Tibial artery (tissue), 4 donors: ENCODE measurements at regions not wholly inside any gene's neighbourhood (a gene's known extent, or its start where the extent isn't known, plus 50 kb on each side); places are given as distances from the start of the nearest gene placed in this dataset.

ENCODE experiments used
- DNase-seq, 2 donors: peaks; one replicate each; pipeline ENCODE4 v3.0.0-alpha.2; 2019
- H3K27ac ChIP-seq, 2 donors: fragments of 200-600 bp; sonication (generic) in 1 of 2; 1 replicate in 1 of 2; 2 replicates in 1 of 2; pipeline ENCODE4 v1.5.1; 2018 to 2019; ENCODE audit warnings: mild to moderate bottlenecking in 1 of 2
- H3K27me3 ChIP-seq, 2 donors: fragments of 200-600 bp; sonication (generic) in 1 of 2; one replicate each; pipeline versions ENCODE4 v1.5.1 to v1.6.0; 2016 to 2019
- H3K36me3 ChIP-seq, 3 donors: fragments of 200-600 bp; sonication (generic) in 2 of 3; one replicate each; pipeline ENCODE4 v1.5.1; 2016 to 2019; ENCODE audit warnings: mild to moderate bottlenecking in 2 of 3
- H3K4me1 ChIP-seq, 4 donors: fragments of 200-600 bp; sonication (generic) in 2 of 4; 1 replicate in 3 of 4; 2 replicates in 1 of 4; pipeline ENCODE4 v1.5.1; 2016 to 2019
- H3K4me3 ChIP-seq, 2 donors: fragments of 200-600 bp; sonication (generic) in 1 of 2; 1 replicate in 1 of 2; 2 replicates in 1 of 2; pipeline ENCODE4 v1.5.1; 2018 to 2019; ENCODE audit warnings: mild to moderate bottlenecking in 2 of 2
- H3K9me3 ChIP-seq, 3 donors: fragments of 200-600 bp; sonication (generic) in 1 of 3; one replicate each; pipeline ENCODE4 v1.5.1; 2016 to 2019
- intact Hi-C: fragments of 100-400 bp; cut with DNase I; formaldehyde crosslinking; loops from one replicate; pipeline ENCODE4 v1.15.0; 2023; ENCODE audit warnings: low total_unique reads
- TF ChIP-seq, protein P1 (sequence below), 2 experiments: fragments of 200-600 bp in 1 of 2; fragments of 450-650 bp in 1 of 2; IDR thresholded peaks; one replicate each; pipeline ENCODE4 v1.5.1; 2017 to 2019; ENCODE audit warnings: antibody characterized with exemption in 2 of 2, mild to moderate bottlenecking in 1 of 2, moderate library complexity in 1 of 2

DNA sequence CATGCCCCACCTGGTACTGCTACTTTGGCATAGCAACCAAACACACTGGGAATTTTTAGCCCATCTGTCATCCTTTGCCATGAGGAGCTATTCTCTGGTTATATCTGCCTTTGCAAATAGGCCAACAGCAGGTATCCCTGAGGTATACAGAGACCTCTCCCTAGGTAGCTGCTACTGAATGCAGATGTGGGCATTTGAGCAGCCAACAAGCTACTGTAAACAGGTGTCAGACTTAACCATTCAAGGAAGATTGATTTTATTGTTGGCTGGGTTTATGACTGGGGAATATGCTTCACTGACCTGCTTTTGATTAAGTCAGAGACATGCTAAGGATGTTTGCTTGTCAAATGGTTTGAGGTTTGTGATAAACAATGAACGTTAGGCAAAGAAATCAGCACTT, 183.2 kb downstream of the OXSM start:
- H3K27ac ChIP-seq, result no peak overlapping the region
- H3K27me3 ChIP-seq, result no peaks in the 10 kb centered on the region
- no peaks in the 10 kb centered on the region for H3K4me1 ChIP-seq
- H3K4me3 ChIP-seq, result no peak overlapping the region
- peaks cover 0 to 3% (median 0%) of the 10 kb centered on the region in 3 donors for H3K9me3 ChIP-seq
- TF ChIP-seq, protein P1, sequence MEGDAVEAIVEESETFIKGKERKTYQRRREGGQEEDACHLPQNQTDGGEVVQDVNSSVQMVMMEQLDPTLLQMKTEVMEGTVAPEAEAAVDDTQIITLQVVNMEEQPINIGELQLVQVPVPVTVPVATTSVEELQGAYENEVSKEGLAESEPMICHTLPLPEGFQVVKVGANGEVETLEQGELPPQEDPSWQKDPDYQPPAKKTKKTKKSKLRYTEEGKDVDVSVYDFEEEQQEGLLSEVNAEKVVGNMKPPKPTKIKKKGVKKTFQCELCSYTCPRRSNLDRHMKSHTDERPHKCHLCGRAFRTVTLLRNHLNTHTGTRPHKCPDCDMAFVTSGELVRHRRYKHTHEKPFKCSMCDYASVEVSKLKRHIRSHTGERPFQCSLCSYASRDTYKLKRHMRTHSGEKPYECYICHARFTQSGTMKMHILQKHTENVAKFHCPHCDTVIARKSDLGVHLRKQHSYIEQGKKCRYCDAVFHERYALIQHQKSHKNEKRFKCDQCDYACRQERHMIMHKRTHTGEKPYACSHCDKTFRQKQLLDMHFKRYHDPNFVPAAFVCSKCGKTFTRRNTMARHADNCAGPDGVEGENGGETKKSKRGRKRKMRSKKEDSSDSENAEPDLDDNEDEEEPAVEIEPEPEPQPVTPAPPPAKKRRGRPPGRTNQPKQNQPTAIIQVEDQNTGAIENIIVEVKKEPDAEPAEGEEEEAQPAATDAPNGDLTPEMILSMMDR (IDR thresholded peaks at IDR 0.05), result no peak
- no peaks in the 10 kb centered on the region for H3K36me3 ChIP-seq
- DNase-seq, result no peak
- intact Hi-C loops, result no loop called here

DNA sequence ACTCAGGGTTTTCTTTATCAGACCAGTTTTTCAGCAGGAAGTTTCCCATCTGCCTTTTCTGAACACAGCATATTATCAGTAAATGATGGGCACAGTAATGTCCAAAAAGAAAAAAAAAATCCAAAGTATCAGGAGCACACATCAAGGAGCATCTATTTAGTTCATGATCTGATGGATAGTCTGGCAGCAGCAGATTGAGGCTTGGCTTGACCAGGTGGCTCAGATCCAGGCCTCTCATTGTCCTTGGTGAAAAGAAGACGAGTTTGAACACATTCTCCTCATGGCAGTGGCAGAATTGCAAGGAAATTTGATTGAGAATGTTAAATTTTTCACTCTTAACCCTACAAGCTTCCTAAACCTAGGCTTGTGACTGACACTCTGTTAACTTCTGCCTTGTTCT, 192.9 kb downstream of the OXSM start:
- intact Hi-C loops, result no loop called here

DNA sequence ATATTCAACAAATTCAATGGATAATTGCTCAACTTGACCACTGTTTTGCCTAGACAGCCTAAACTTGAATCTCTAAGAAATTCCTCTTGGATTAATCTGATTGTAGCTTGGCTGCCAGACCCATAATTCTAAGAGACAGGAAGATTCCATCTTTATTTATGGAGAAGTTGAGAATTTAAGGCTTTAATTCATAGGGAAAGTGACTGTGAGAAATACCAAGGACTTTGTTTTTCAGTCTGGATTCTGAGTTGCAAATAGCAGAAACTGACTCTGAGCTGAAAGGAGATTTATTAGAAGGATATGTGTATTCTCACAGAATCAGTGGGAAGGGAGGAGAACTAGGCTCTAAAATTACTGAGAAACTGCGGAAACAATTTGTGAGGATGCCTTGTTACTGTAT, 195.7 kb downstream of the OXSM start:
- Histone ChIP-seq H3K4me1 (no peaks in the 10 kb centered on the region), H3K36me3 (no peaks in the 10 kb centered on the region), H3K27me3 (no peaks in the 10 kb centered on the region), H3K9me3 (no peaks in the 10 kb centered on the region), H3K27ac (no peak overlapping the region), H3K4me3 (no peak overlapping the region)
- intact Hi-C loops, result no loop called here
- no peak for DNase-seq
- TF ChIP-seq, protein P1 (IDR thresholded peaks at IDR 0.05), result no peak

More for the DNA sequence above, 192.9 kb downstream of the OXSM start:
- Histone ChIP-seq H3K4me3 (no peak overlapping the region), H3K27ac (no peak overlapping the region), H3K27me3 (no peaks in the 10 kb centered on the region), H3K9me3 (no peaks in the 10 kb centered on the region), H3K4me1 (no peaks in the 10 kb centered on the region), H3K36me3 (no peaks in the 10 kb centered on the region)
- TF ChIP-seq, protein P1 (IDR thresholded peaks at IDR 0.05), result no peak
- DNase-seq, result no peak

DNA sequence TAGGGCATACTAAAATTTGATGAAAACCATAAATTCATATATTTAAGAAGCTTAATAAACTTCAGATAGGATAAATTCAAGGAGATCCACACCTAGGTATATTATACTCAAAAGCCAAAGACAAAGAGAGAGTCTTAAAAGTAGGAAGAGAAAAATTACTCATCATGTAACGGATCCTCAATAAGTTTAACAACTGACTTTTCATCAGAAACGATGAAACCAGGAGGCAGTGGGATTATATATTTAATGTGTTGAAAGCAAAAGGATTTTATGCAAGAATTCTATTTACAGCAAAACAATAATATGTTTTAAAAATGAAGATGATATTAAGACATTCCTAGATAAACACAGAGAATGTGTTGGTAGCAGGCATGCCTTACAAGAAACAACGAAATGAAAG, 202.7 kb downstream of the OXSM start:
- TF ChIP-seq, protein P1 (IDR thresholded peaks at IDR 0.05), result no peak
- Histone ChIP-seq H3K27ac (no peak overlapping the region), H3K4me3 (no peak overlapping the region), H3K36me3 (no peaks in the 10 kb centered on the region), H3K9me3 (peaks cover 0 to 19% (median 10%) of the 10 kb centered on the region in 3 donors), H3K4me1 (no peaks in the 10 kb centered on the region), H3K27me3 (no peaks in the 10 kb centered on the region)
- DNase-seq, result no peak
- intact Hi-C loops, result no loop called here

DNA sequence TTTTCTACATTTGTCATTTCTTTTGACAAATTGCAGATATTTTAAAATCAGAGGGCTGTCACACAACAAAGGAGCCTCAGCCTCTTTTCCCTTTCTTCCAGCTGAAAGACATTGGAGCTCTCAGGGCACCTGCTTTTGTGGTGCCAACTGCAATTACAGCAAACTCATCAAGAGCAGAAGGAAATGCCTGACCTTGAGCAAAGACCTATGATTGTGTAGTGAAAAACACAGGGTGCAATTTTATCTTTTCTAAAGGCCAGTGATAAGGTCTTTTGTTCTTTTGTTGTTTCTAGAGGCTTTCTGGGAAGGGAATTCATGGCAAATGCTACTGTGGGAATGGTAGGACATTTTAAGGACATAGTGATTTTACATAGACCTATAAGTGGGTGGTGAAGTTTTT, 214.3 kb downstream of the OXSM start:
- Histone ChIP-seq H3K27ac (no peak overlapping the region), H3K4me1 (no peaks in the 10 kb centered on the region), H3K27me3 (no peaks in the 10 kb centered on the region), H3K36me3 (no peaks in the 10 kb centered on the region), H3K9me3 (peaks cover 0 to 19% (median 9%) of the 10 kb centered on the region in 3 donors), H3K4me3 (no peak overlapping the region)
- intact Hi-C loops, result no loop called here
- TF ChIP-seq, protein P1 (IDR thresholded peaks at IDR 0.05), result no peak
- DNase-seq, result no peak

DNA sequence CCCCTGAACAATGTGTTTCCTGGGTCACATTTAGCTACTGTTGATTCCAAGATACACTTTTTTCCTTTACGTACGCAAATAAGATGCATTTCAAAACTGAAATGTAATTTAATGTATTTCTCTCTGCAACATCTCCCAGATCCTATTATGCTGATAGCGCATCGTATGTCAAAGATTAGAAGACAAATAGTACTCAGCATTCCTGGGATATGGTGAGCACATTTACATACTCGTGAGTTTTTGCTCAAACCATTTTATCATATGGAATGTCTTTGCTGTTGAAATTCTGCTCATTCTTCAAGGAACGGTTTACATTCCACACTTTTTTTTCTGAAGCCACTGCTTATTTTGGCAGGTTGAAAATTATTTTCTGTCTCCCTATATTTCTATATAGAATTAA, 221.4 kb downstream of the OXSM start:
- intact Hi-C loops, result no loop called here

More for the DNA sequence above, 221.4 kb downstream of the OXSM start:
- TF ChIP-seq, protein P1 (IDR thresholded peaks at IDR 0.05), result no peak
- Histone ChIP-seq H3K27ac (no peak overlapping the region), H3K27me3 (no peaks in the 10 kb centered on the region), H3K9me3 (no peaks in the 10 kb centered on the region), H3K4me3 (no peak overlapping the region), H3K36me3 (no peaks in the 10 kb centered on the region), H3K4me1 (no peaks in the 10 kb centered on the region)
- no peak for DNase-seq
